Fibroblast of lung (primary cell): ENCODE measurements at regions not wholly inside any gene's neighbourhood (a gene's known extent, or its start where the extent isn't known, plus 50 kb on each side); places are given as distances from the start of the nearest gene placed in this dataset.
A peak's percentile ranks its signal among the peaks of the same experiment; 100 is the strongest.

Experiments used
- DNase-seq, 2 donors: peaks; one replicate each; pipeline versions ENCODE4 v3.0.0 to v3.0.0-alpha.2; 2010; ENCODE audit warnings: low read depth in 2 of 2
- H2AFZ ChIP-seq: 2 replicates; pipeline ENCODE4 v1.5.1; 2012; ENCODE audit warnings: low read length, control low read depth, inconsistent platforms
- H3K27ac ChIP-seq: 2 replicates; pipeline ENCODE4 v1.5.1; 2011; ENCODE audit warnings: low read length, control low read depth; ENCODE audit not compliant: insufficient read depth
- H3K27me3 ChIP-seq: 2 replicates; pipeline ENCODE4 v1.5.1; 2011; ENCODE audit warnings: mild to moderate bottlenecking, low read length; ENCODE audit not compliant: control insufficient read depth, insufficient read depth
- H3K36me3 ChIP-seq: 2 replicates; pipeline ENCODE4 v1.5.1; 2011; ENCODE audit warnings: low read length; ENCODE audit not compliant: control insufficient read depth, insufficient read depth
- H3K4me1 ChIP-seq: 2 replicates; pipeline ENCODE4 v1.5.1; 2011; ENCODE audit warnings: low read length; ENCODE audit not compliant: control insufficient read depth, insufficient read depth; ENCODE audit errors: extremely low read depth
- H3K4me2 ChIP-seq: 2 replicates; pipeline ENCODE4 v1.5.1; 2011; ENCODE audit warnings: low read length, control low read depth; ENCODE audit not compliant: insufficient read depth; ENCODE audit errors: extremely low read depth
- H3K4me3 ChIP-seq, 4 experiments: fragments of 200-600 bp in 1 of 4; sonication (generic) in 1 of 4; replicated peaks in 1 of 4; 2 replicates each; pipeline ENCODE4 v1.5.1; 2011 to 2016; ENCODE audit warnings: low read length in 4 of 4, low read depth in 3 of 4, mild to moderate bottlenecking in 3 of 4, control low read depth in 2 of 4, inconsistent platforms in 1 of 4, mixed read lengths in 1 of 4; ENCODE audit not compliant: insufficient read depth in 1 of 4; ENCODE audit errors: control extremely low read depth in 1 of 4
- H3K79me2 ChIP-seq: 2 replicates; pipeline ENCODE4 v1.5.1; 2012; ENCODE audit warnings: mild to moderate bottlenecking, low read length, inconsistent platforms; ENCODE audit not compliant: control insufficient read depth, insufficient read depth
- H3K9ac ChIP-seq: 2 replicates; pipeline ENCODE4 v1.5.1; 2011; ENCODE audit warnings: mild to moderate bottlenecking, low read length, control low read depth; ENCODE audit not compliant: insufficient read depth
- H3K9me3 ChIP-seq: 2 replicates; pipeline ENCODE4 v1.5.1; 2012; ENCODE audit warnings: low read depth, low read length; ENCODE audit not compliant: control insufficient read depth, insufficient read depth
- H4K20me1 ChIP-seq: 2 replicates; pipeline ENCODE4 v1.5.1; 2011; ENCODE audit warnings: low read length; ENCODE audit not compliant: control insufficient read depth, insufficient read depth; ENCODE audit errors: extremely low read depth
- CTCF ChIP-seq, 2 donors: IDR thresholded peaks in 1 of 2; conservative IDR thresholded peaks in 1 of 2; 1 replicate in 1 of 2; 2 replicates in 1 of 2; pipeline ENCODE4 v1.5.1; 2011 to 2012; ENCODE audit warnings: low read length in 2 of 2, control low read depth in 1 of 2, inconsistent platforms in 1 of 2, low read depth in 1 of 2, mild to moderate bottlenecking in 1 of 2
- EZH2 ChIP-seq: IDR thresholded peaks from 2 replicates; pipeline ENCODE4 v1.5.1; 2012; ENCODE audit warnings: low read length, control low read depth, mild to moderate bottlenecking; ENCODE audit errors: missing control alignments

- no peak overlapping the region for H3K4me3 ChIP-seq
- H2AFZ ChIP-seq, result no peak overlapping the region
- no peaks in the 10 kb centered on the region for H3K27me3 ChIP-seq
- no peaks in the 10 kb centered on the region for H3K36me3 ChIP-seq
- H3K27ac ChIP-seq, result no peak overlapping the region
- no peaks in the 10 kb centered on the region for H4K20me1 ChIP-seq
- H3K4me1 ChIP-seq, result no peaks in the 10 kb centered on the region
- no peak overlapping the region for H3K9ac ChIP-seq
- H3K9me3 ChIP-seq, result no peaks in the 10 kb centered on the region
- H3K79me2 ChIP-seq, result no peaks in the 10 kb centered on the region
- TF ChIP-seq CTCF (conservative IDR thresholded peaks at IDR 0.05 in 1 of 2, IDR thresholded peaks at IDR 0.05 in 1 of 2; ENCODE audit: low read depth in 1 of 2, low read length in 2 of 2) (no peak), EZH2 (no peak)
- H3K4me2 ChIP-seq, result no peak overlapping the region
- no peak for DNase-seq
Observed at GRCh38 chr2:35522450-35522849, 833.1 kb upstream of the CRIM1 start.

GRCh38 chr2:35510636-35511035 is 844.9 kb upstream of the CRIM1 start:
- no peak for TF ChIP-seq CTCF (conservative IDR thresholded peaks at IDR 0.05 in 1 of 2, IDR thresholded peaks at IDR 0.05 in 1 of 2; ENCODE audit: low read depth in 1 of 2, low read length in 2 of 2)
- no peak for TF ChIP-seq EZH2
- no peaks in the 10 kb centered on the region for H3K27me3 ChIP-seq
- H3K4me2 ChIP-seq, result no peak overlapping the region
- H3K36me3 ChIP-seq, result no peaks in the 10 kb centered on the region
- no peak overlapping the region for H3K27ac ChIP-seq
- DNase-seq, result peak in 1 of 2 donors; percentile 22
- no peaks in the 10 kb centered on the region for H3K4me1 ChIP-seq
- no peak overlapping the region for H2AFZ ChIP-seq
- no peaks in the 10 kb centered on the region for H3K79me2 ChIP-seq
- no peaks in the 10 kb centered on the region for H3K9me3 ChIP-seq
- H3K9ac ChIP-seq, result no peak overlapping the region
- H4K20me1 ChIP-seq, result no peaks in the 10 kb centered on the region
- H3K4me3 ChIP-seq, result no peak overlapping the region

GRCh38 chr2:35508601-35509000 is 847.0 kb upstream of the CRIM1 start:
- Histone ChIP-seq H2AFZ (no peak overlapping the region), H3K4me2 (no peak overlapping the region), H3K4me1 (no peaks in the 10 kb centered on the region), H3K9me3 (no peaks in the 10 kb centered on the region), H3K27ac (no peak overlapping the region), H3K36me3 (no peaks in the 10 kb centered on the region), H4K20me1 (no peaks in the 10 kb centered on the region), H3K9ac (no peak overlapping the region), H3K4me3 (no peak overlapping the region), H3K79me2 (no peaks in the 10 kb centered on the region), H3K27me3 (no peaks in the 10 kb centered on the region)
- TF ChIP-seq CTCF (conservative IDR thresholded peaks at IDR 0.05 in 1 of 2, IDR thresholded peaks at IDR 0.05 in 1 of 2; ENCODE audit: low read depth in 1 of 2, low read length in 2 of 2) (no peak), EZH2 (no peak)
- no peak for DNase-seq
